Loucy (cell line): ENCODE measurements at regions not wholly inside any gene's neighbourhood (a gene's known extent, or its start where the extent isn't known, plus 50 kb on each side); places are given as distances from the start of the nearest gene placed in this dataset.

Source experiments
- H2AFZ ChIP-seq: fragments of 200-600 bp; sonication (generic); 2 replicates; pipeline ENCODE4 v1.6.0; 2016; ENCODE audit warnings: antibody characterized with exemption, mild to moderate bottlenecking, low read length, moderate library complexity
- H3F3A ChIP-seq: fragments of 200-600 bp; 2 replicates; pipeline ENCODE4 v1.6.0; 2016; ENCODE audit warnings: antibody characterized with exemption, low read depth, mild to moderate bottlenecking
- H3K27me3 ChIP-seq: fragments of 200-600 bp; sonication (generic); 2 replicates; pipeline ENCODE4 v1.6.1; 2014; ENCODE audit warnings: low read length, mild to moderate bottlenecking; ENCODE audit not compliant: insufficient read depth, poor library complexity, severe bottlenecking
- H3K36me3 ChIP-seq: fragments of 200-600 bp; sonication (generic); 2 replicates; pipeline ENCODE4 v1.6.1; 2016; ENCODE audit warnings: low read length; ENCODE audit not compliant: insufficient read depth
- H3K4me1 ChIP-seq: fragments of 200-600 bp; sonication (generic); 2 replicates; pipeline ENCODE4 v1.5.1; 2014; ENCODE audit warnings: low read length, mild to moderate bottlenecking; ENCODE audit not compliant: insufficient read depth, poor library complexity, severe bottlenecking
- H3K4me2 ChIP-seq: fragments of 200-600 bp; sonication (generic); 2 replicates; pipeline ENCODE4 v1.6.0; 2014; ENCODE audit warnings: antibody characterized with exemption, low read length, low read depth, mild to moderate bottlenecking; ENCODE audit not compliant: poor library complexity, severe bottlenecking
- H3K4me3 ChIP-seq: fragments of 200-600 bp; sonication (generic); 2 replicates; pipeline ENCODE4 v1.5.1; 2014; ENCODE audit warnings: low read length, mild to moderate bottlenecking, mixed read lengths; ENCODE audit not compliant: poor library complexity, severe bottlenecking
- H3K79me2 ChIP-seq: fragments of 200-600 bp; sonication (generic); 2 replicates; pipeline ENCODE4 v1.6.1; 2014; ENCODE audit warnings: low read length; ENCODE audit not compliant: insufficient read depth
- H3K9ac ChIP-seq: fragments of 200-600 bp; sonication (generic); 2 replicates; pipeline ENCODE4 v1.6.0; 2014; ENCODE audit warnings: mild to moderate bottlenecking, low read depth, low read length, moderate library complexity; ENCODE audit not compliant: poor library complexity, severe bottlenecking
- H3K9me2 ChIP-seq: fragments of 200-600 bp; sonication (generic); replicated peaks from 2 replicates; pipeline ENCODE4 v1.6.1; 2016; ENCODE audit warnings: low read depth, low read length, mixed read lengths
- H3K9me3 ChIP-seq: fragments of 200-600 bp; sonication (generic); 2 replicates; pipeline ENCODE4 v1.6.1; 2014; ENCODE audit warnings: mild to moderate bottlenecking, antibody characterized with exemption, low read length, low read depth; ENCODE audit not compliant: insufficient read depth
- H4K20me1 ChIP-seq: fragments of 200-600 bp; sonication (generic); 2 replicates; pipeline ENCODE4 v1.6.0; 2014; ENCODE audit warnings: antibody characterized with exemption, low read length, mild to moderate bottlenecking; ENCODE audit not compliant: insufficient read depth, poor library complexity, severe bottlenecking
- EZH2phosphoT487 ChIP-seq: fragments of 200-600 bp; IDR thresholded peaks from 2 replicates; pipeline ENCODE4 v1.6.1; 2018; ENCODE audit warnings: antibody characterized with exemption, mild to moderate bottlenecking, moderate library complexity, borderline replicate concordance
- TF ChIP-seq, protein P1 (sequence below): fragments of 200-600 bp; sonication (generic); conservative IDR thresholded peaks from 2 replicates; pipeline ENCODE4 v1.5.1; 2014; ENCODE audit warnings: mild to moderate bottlenecking, antibody characterized with exemption, low read length

- Histone ChIP-seq H3K4me2 (no peak overlapping the region), H3K9ac (no peak overlapping the region), H3K36me3 (no peaks in the 10 kb centered on the region), H3K9me2 (no peaks in the 10 kb centered on the region), H3K27me3 (no peaks in the 10 kb centered on the region), H3K9me3 (no peaks in the 10 kb centered on the region), H4K20me1 (no peaks in the 10 kb centered on the region), H3K79me2 (no peaks in the 10 kb centered on the region), H3K4me3 (no peak overlapping the region), H2AFZ (no peak overlapping the region), H3K4me1 (no peaks in the 10 kb centered on the region), H3F3A (no peaks in the 10 kb centered on the region)
- TF ChIP-seq, protein P1, sequence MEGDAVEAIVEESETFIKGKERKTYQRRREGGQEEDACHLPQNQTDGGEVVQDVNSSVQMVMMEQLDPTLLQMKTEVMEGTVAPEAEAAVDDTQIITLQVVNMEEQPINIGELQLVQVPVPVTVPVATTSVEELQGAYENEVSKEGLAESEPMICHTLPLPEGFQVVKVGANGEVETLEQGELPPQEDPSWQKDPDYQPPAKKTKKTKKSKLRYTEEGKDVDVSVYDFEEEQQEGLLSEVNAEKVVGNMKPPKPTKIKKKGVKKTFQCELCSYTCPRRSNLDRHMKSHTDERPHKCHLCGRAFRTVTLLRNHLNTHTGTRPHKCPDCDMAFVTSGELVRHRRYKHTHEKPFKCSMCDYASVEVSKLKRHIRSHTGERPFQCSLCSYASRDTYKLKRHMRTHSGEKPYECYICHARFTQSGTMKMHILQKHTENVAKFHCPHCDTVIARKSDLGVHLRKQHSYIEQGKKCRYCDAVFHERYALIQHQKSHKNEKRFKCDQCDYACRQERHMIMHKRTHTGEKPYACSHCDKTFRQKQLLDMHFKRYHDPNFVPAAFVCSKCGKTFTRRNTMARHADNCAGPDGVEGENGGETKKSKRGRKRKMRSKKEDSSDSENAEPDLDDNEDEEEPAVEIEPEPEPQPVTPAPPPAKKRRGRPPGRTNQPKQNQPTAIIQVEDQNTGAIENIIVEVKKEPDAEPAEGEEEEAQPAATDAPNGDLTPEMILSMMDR, result no peak
- no peak for TF ChIP-seq EZH2phosphoT487
These were observed 277.7 kb upstream of the ACVR2A start for GRCh38 chr2:147567136-147567535.

GRCh38 chr2:147560810-147561535 is 283.9 kb upstream of the ACVR2A start:
- no peaks in the 10 kb centered on the region for H3F3A ChIP-seq
- no peak overlapping the region for H2AFZ ChIP-seq
- H4K20me1 ChIP-seq, result no peaks in the 10 kb centered on the region
- H3K36me3 ChIP-seq, result no peaks in the 10 kb centered on the region
- H3K9me2 ChIP-seq, result no peaks in the 10 kb centered on the region
- H3K79me2 ChIP-seq, result no peaks in the 10 kb centered on the region
- H3K27me3 ChIP-seq, result no peaks in the 10 kb centered on the region
- no peak overlapping the region for H3K4me2 ChIP-seq
- H3K4me3 ChIP-seq, result no peak overlapping the region
- no peak overlapping the region for H3K9ac ChIP-seq
- H3K9me3 ChIP-seq, result no peaks in the 10 kb centered on the region
- H3K4me1 ChIP-seq, result no peaks in the 10 kb centered on the region
- TF ChIP-seq EZH2phosphoT487, result no peak
- TF ChIP-seq, protein P1, result no peak

- no peak overlapping the region for H2AFZ ChIP-seq
These were observed 285.6 kb upstream of the ACVR2A start for GRCh38 chr2:147559070-147559725.

More at GRCh38 chr2:147559070-147559725, 285.6 kb upstream of the ACVR2A start:
- H3K4me3 ChIP-seq, result no peak overlapping the region
- H3K9me2 ChIP-seq, result no peaks in the 10 kb centered on the region
- H3K36me3 ChIP-seq, result no peaks in the 10 kb centered on the region
- H3K79me2 ChIP-seq, result no peaks in the 10 kb centered on the region
- no peak for TF ChIP-seq EZH2phosphoT487
- TF ChIP-seq, protein P1, result no peak
- no peaks in the 10 kb centered on the region for H4K20me1 ChIP-seq
- no peaks in the 10 kb centered on the region for H3K27me3 ChIP-seq
- H3F3A ChIP-seq, result no peaks in the 10 kb centered on the region
- H3K4me1 ChIP-seq, result no peaks in the 10 kb centered on the region
- no peak overlapping the region for H3K9ac ChIP-seq
- no peaks in the 10 kb centered on the region for H3K9me3 ChIP-seq
- no peak overlapping the region for H3K4me2 ChIP-seq
